Activated CD4-positive, alpha-beta T cell treated with anti-CD3 and anti-CD28 coated beads, Interleukin-2, amount 50 U/mL, for 48 hours (primary cell): ENCODE measurements at regions not wholly inside any gene's neighbourhood (a gene's known extent, or its start where the extent isn't known, plus 50 kb on each side); places are given as distances from the start of the nearest gene placed in this dataset.
"Not testable (repeated sequence)": the region's sequence is repeated elsewhere in the genome, so short reads cannot be mapped to it uniquely, and the experiment has no call there.

Experiments used
- DNase-seq, 2 experiments: peaks; one replicate each; pipeline ENCODE4 v3.0.0-alpha.2; 2020

GRCh38 chr5:110925916-110926315, 145.6 kb upstream of the TSLP start:
- DNase-seq, result no peak

- DNase-seq, result no peak
These were observed 138.6 kb upstream of the TSLP start for GRCh38 chr5:110932755-110933488.

GRCh38 chr5:110940136-110940535, 131.4 kb upstream of the TSLP start:
- DNase-seq, result no peak

- no peak for DNase-seq
These were observed 125.6 kb upstream of the TSLP start for GRCh38 chr5:110945874-110946436.

- DNase-seq, result no peak
These were observed 120.1 kb upstream of the TSLP start for GRCh38 chr5:110951373-110951791.

GRCh38 chr5:110956280-110956912, 115.1 kb upstream of the TSLP start:
- no peak for DNase-seq

GRCh38 chr5:110956913-110957813, 114.3 kb upstream of the TSLP start:
- DNase-seq, result no peak

- no peak for DNase-seq
These were observed 113.6 kb upstream of the TSLP start for GRCh38 chr5:110957934-110958333.

GRCh38 chr5:110963495-110963894, 108.0 kb upstream of the TSLP start:
- no peak for DNase-seq

GRCh38 chr5:110965773-110966581, 105.5 kb upstream of the TSLP start:
- DNase-seq, result no peak

GRCh38 chr5:110968246-110969005, 103.1 kb upstream of the TSLP start:
- DNase-seq, result no peak

GRCh38 chr5:110969502-110969901, 102.0 kb upstream of the TSLP start:
- no peak for DNase-seq

- no peak for DNase-seq
These were observed 98.0 kb upstream of the TSLP start for GRCh38 chr5:110973510-110973909.

- no peak for DNase-seq
These were observed 93.6 kb upstream of the TSLP start for GRCh38 chr5:110977915-110978314.

- not testable (repeated sequence) for DNase-seq
These were observed 85.6 kb upstream of the TSLP start for GRCh38 chr5:110985882-110986281.

- DNase-seq, result not testable (repeated sequence)
These were observed 83.9 kb upstream of the TSLP start for GRCh38 chr5:110987573-110987972.

- DNase-seq, result no peak
These were observed 74.8 kb upstream of the TSLP start for GRCh38 chr5:110996742-110997141.

GRCh38 chr5:111002036-111002435, 69.5 kb upstream of the TSLP start:
- no peak for DNase-seq

- no peak for DNase-seq
These were observed 67.9 kb upstream of the TSLP start for GRCh38 chr5:111003623-111004022.

GRCh38 chr5:111004291-111004690, 67.2 kb upstream of the TSLP start:
- DNase-seq, result no peak

- DNase-seq, result no peak
These were observed 60.7 kb upstream of the TSLP start for GRCh38 chr5:111010783-111011182.

- DNase-seq, result no peak
These were observed 58.5 kb upstream of the TSLP start for GRCh38 chr5:111013011-111013410.
